ENCODE measurements at regions not wholly inside any gene's neighbourhood (a gene's known extent, or its start where the extent isn't known, plus 50 kb on each side); places are given as distances from the start of the nearest gene placed in this dataset.

GRCh38 chr5:71789746-71790145, 70.7 kb downstream of the CARTPT start:
- Histone ChIP-seq H3K9me1 (ENCODE audit: insufficient read depth, low read length) (no peaks in the 10 kb centered on the region), H3K36me3 (ENCODE audit: control insufficient read depth, insufficient read depth, low read length) (no peaks in the 10 kb centered on the region), H2BK20ac (ENCODE audit: low read depth, low read length) (no peak overlapping the region), H3K4me1 (ENCODE audit: control insufficient read depth, insufficient read depth, low read length) (no peaks in the 10 kb centered on the region), H3K9ac (ENCODE audit: low read depth, low read length) (no peak overlapping the region), H4K5ac (ENCODE audit: low read depth, low read length) (no peak overlapping the region), H3K79me1 (ENCODE audit: low read depth in 1 of 2, low read length in 2 of 2) (no peaks in the 10 kb centered on the region), H2AFZ (replicated peaks; ENCODE audit: low read length, poor library complexity) (no peak overlapping the region), H2BK120ac (ENCODE audit: low read depth, low read length) (no peak overlapping the region), H3K27ac (ENCODE audit: insufficient read depth, low read length) (no peak overlapping the region), H3K18ac (ENCODE audit: low read depth, low read length) (no peak overlapping the region), H3K4me3 (ENCODE audit: insufficient read depth, low read depth, low read length) (no peak overlapping the region), H3K4ac (ENCODE audit: low read depth, low read length) (no peak overlapping the region), H3K56ac (ENCODE audit: extremely low read depth, insufficient read depth, low read length) (no peak overlapping the region), H4K91ac (ENCODE audit: insufficient read depth, low read depth, low read length) (no peak overlapping the region), H3K23ac (ENCODE audit: low read depth, low read length) (no peak overlapping the region), H3K9me3 (ENCODE audit: control insufficient read depth, insufficient read depth, low read length) (peaks cover 2% of the 10 kb centered on the region; the same call in 1 of the 2 replicates), H3K14ac (replicated peaks; ENCODE audit: low read depth, low read length) (no peak overlapping the region), H4K20me1 (ENCODE audit: insufficient read depth, low read length) (no peaks in the 10 kb centered on the region), H2BK15ac (ENCODE audit: low read depth, low read length) (no peak overlapping the region), H2BK5ac (ENCODE audit: low read depth, low read length, poor library complexity, severe bottlenecking) (no peak overlapping the region), H2AK5ac (ENCODE audit: low read depth, low read length) (no peak overlapping the region), H3K4me2 (ENCODE audit: low read depth, low read length) (no peak overlapping the region), H2AK9ac (replicated peaks; ENCODE audit: low read depth, low read length, poor library complexity) (no peak overlapping the region), H4K8ac (ENCODE audit: low read depth in 2 of 2, low read length in 2 of 2) (no peak overlapping the region), H3K27me3 (ENCODE audit: control insufficient read depth, insufficient read depth, low read length) (peaks cover 21% of the 10 kb centered on the region)
- TF ChIP-seq CHD1 (IDR thresholded peaks at IDR 0.05; ENCODE audit: low read depth, low read length) (no peak), USF2 (IDR thresholded peaks at IDR 0.05; ENCODE audit: low read depth, low read length) (no peak), MAZ (IDR thresholded peaks at IDR 0.05; ENCODE audit: borderline replicate concordance, low read depth, low read length) (no peak), MXI1 (IDR thresholded peaks at IDR 0.05; ENCODE audit: borderline replicate concordance, low read depth, low read length) (no peak), ELK1 (IDR thresholded peaks at IDR 0.05; ENCODE audit: borderline replicate concordance, low read depth, low read length) (no peak), NFE2L2 (IDR thresholded peaks at IDR 0.05; ENCODE audit: low read depth, low read length) (no peak), CTCF (conservative IDR thresholded peaks at IDR 0.05; ENCODE audit: low read depth, low read length) (no peak), RCOR1 (IDR thresholded peaks at IDR 0.05; ENCODE audit: insufficient replicate concordance, low read length) (no peak), CEBPB (IDR thresholded peaks at IDR 0.05; ENCODE audit: low read depth, low read length) (no peak), POLR2A (IDR thresholded peaks at IDR 0.05; ENCODE audit: low read depth, low read length) (no peak), RAD21 (IDR thresholded peaks at IDR 0.05; ENCODE audit: low read length) (no peak), FOS (IDR thresholded peaks at IDR 0.05; ENCODE audit: low read depth, low read length) (no peak), SMC3 (IDR thresholded peaks at IDR 0.05; ENCODE audit: low read depth, low read length) (no peak), RFX5 (IDR thresholded peaks at IDR 0.05; ENCODE audit: low read depth, low read length) (no peak), MAFK (IDR thresholded peaks at IDR 0.05; ENCODE audit: low read depth, low read length) (no peak), BHLHE40 (IDR thresholded peaks at IDR 0.05; ENCODE audit: low read depth, low read length) (no peak)
- ATAC-seq (ENCODE audit: low read depth) = no peak
- ChIA-PET CTCF (no interaction called here), POLR2A (ENCODE audit: unreplicated experiment) (interaction anchor here (0.6 kb wide), 1 partner anchor 30 kb away, joined by 8 read pairs; no protein-coding TSS in a partner anchor)
- intact Hi-C loops (cut with micrococcal nuclease) (no loop called here), dilution Hi-C loops (cut with HindIII; ENCODE audit: low sequenced_read_pairs, unreplicated experiment) (no loop called here), in situ Hi-C loops (cut with MboI; ENCODE audit: low sequenced_read_pairs) (no loop called here)
- no peak for DNase-seq
- WGBS, 2 experiments (ENCODE audit: extremely low coverage in 2 of 2, insufficient read length in 1 of 2) = no CpG with 5 or more reads among the region's 4 CpGs
- no TSS peak for BruUV-seq (replicated peaks)

Measured in IMR-90 (cell line).